ENCODE measurements at regions not wholly inside any gene's neighbourhood (a gene's known extent, or its start where the extent isn't known, plus 50 kb on each side); places are given as distances from the start of the nearest gene placed in this dataset.

DNA sequence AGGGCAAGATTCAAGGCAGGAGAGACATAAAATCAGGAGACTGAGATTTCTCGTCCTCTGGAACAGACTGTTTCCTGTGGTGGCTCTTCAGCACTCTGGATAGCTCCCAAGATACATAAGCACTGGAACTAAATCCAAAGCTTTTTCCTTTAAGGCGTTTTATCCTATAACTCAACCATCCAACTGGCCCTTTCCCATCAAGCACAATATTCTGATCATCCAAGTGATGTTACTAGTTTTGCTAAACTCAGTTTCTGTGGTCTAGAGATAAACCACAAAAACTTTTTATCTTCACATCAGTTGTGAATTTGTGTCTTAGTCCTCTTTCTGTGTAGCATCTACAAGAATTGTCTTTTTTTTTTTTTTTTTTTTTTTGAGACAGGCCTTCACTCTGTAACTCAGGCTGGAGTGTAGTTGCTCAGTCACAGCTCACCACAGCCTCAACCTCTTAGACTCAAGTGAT, 299.4 kb downstream of the COX7C start:
- TF ChIP-seq, protein P1, sequence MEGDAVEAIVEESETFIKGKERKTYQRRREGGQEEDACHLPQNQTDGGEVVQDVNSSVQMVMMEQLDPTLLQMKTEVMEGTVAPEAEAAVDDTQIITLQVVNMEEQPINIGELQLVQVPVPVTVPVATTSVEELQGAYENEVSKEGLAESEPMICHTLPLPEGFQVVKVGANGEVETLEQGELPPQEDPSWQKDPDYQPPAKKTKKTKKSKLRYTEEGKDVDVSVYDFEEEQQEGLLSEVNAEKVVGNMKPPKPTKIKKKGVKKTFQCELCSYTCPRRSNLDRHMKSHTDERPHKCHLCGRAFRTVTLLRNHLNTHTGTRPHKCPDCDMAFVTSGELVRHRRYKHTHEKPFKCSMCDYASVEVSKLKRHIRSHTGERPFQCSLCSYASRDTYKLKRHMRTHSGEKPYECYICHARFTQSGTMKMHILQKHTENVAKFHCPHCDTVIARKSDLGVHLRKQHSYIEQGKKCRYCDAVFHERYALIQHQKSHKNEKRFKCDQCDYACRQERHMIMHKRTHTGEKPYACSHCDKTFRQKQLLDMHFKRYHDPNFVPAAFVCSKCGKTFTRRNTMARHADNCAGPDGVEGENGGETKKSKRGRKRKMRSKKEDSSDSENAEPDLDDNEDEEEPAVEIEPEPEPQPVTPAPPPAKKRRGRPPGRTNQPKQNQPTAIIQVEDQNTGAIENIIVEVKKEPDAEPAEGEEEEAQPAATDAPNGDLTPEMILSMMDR (conservative IDR thresholded peaks at IDR 0.05; ENCODE audit: low read length) = no peak
- TF ChIP-seq EZH2phosphoT487 (IDR thresholded peaks at IDR 0.05; ENCODE audit: borderline replicate concordance, low read depth, low read length) = no peak
- no peaks in the 10 kb centered on the region for H4K20me1 ChIP-seq (ENCODE audit: insufficient read depth, low read length)
- POLR2A ChIA-PET = interaction anchor here (0.8 kb wide), 1 partner anchor 10 kb away, joined by 4 read pairs; no protein-coding TSS in a partner anchor
- no peaks in the 10 kb centered on the region for H3K36me3 ChIP-seq (ENCODE audit: insufficient read depth, low read length)
- H2AFZ ChIP-seq (ENCODE audit: low read length) = no peak overlapping the region
- CTCF ChIA-PET (ENCODE audit: unreplicated experiment) = no interaction called here
- H3K27ac ChIP-seq (ENCODE audit: low read depth, low read length, poor library complexity, severe bottlenecking) = no peak overlapping the region
- no peaks in the 10 kb centered on the region for H3K9me3 ChIP-seq (ENCODE audit: low read length)
- H3K4me2 ChIP-seq (ENCODE audit: low read length) = no peak overlapping the region
- H3K79me2 ChIP-seq (ENCODE audit: insufficient read depth, low read depth, low read length) = no peaks in the 10 kb centered on the region
- peak; percentile 4 for DNase-seq (ENCODE audit: low spot score)
- H3K4me1 ChIP-seq (ENCODE audit: insufficient read depth, low read length, poor library complexity, severe bottlenecking) = no peaks in the 10 kb centered on the region
- intact Hi-C loops (cut with micrococcal nuclease; ENCODE audit: unreplicated experiment) = no loop called here
- no peaks in the 10 kb centered on the region for H3K9me2 ChIP-seq (ENCODE audit: insufficient read depth, low read length)
- no TSS peak for BruUV-seq (replicated peaks)
- H3K4me3 ChIP-seq (ENCODE audit: low read depth, low read length, poor library complexity, severe bottlenecking) = no peak overlapping the region

DNA sequence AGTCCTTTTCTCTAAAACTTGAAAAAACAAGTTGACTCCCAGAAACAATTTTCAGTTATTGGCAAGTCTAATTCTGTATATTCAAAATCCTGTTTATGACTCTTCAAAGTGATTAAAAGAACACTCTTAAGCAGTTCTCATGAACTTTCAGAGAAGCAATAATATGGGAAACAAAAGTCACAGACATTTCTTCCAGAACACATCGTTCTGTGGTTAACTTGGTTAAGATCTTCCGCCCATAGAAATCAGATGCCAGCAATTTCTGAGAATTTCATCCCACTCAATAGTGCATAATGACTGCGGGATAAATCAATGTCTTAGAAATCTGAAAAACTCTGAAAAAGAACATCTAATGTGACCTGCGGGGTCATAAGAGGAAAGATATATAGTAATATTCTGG, 300.5 kb downstream of the COX7C start:
- intact Hi-C loops (cut with micrococcal nuclease; ENCODE audit: unreplicated experiment) = no loop called here
- Histone ChIP-seq H3K4me3 (ENCODE audit: low read depth, low read length, poor library complexity, severe bottlenecking) (no peak overlapping the region), H3K4me2 (ENCODE audit: low read length) (no peak overlapping the region), H3K36me3 (ENCODE audit: insufficient read depth, low read length) (no peaks in the 10 kb centered on the region), H3K9me2 (ENCODE audit: insufficient read depth, low read length) (no peaks in the 10 kb centered on the region), H3K9me3 (ENCODE audit: low read length) (no peaks in the 10 kb centered on the region), H3K79me2 (ENCODE audit: insufficient read depth, low read depth, low read length) (no peaks in the 10 kb centered on the region), H2AFZ (ENCODE audit: low read length) (no peak overlapping the region), H4K20me1 (ENCODE audit: insufficient read depth, low read length) (no peaks in the 10 kb centered on the region), H3K27ac (ENCODE audit: low read depth, low read length, poor library complexity, severe bottlenecking) (no peak overlapping the region), H3K4me1 (ENCODE audit: insufficient read depth, low read length, poor library complexity, severe bottlenecking) (no peaks in the 10 kb centered on the region)
- BruUV-seq (replicated peaks) = no TSS peak
- no peak for DNase-seq (ENCODE audit: low spot score)
- TF ChIP-seq EZH2phosphoT487 (IDR thresholded peaks at IDR 0.05; ENCODE audit: borderline replicate concordance, low read depth, low read length) = no peak
- TF ChIP-seq, protein P1 (conservative IDR thresholded peaks at IDR 0.05; ENCODE audit: low read length) = no peak
- POLR2A ChIA-PET = no interaction called here
- CTCF ChIA-PET (ENCODE audit: unreplicated experiment) = no interaction called here

DNA sequence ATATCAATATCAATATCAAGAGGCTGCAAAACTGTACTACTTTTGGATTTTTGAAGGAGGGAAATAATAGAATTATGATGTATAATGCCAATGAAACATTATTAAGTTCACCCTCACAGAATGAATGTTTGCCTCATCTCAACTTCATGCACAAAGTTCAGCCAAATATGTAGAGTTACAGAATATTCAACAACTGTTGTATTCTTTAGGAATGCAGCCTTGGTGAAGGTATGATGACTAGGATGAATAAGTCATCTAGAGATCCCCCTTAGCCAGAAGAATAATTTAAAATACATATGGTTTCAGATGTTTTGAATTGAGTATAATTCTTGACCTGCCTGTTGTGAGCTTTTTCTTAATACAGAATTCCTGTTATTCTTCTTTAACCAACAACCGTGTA, 308.3 kb downstream of the COX7C start:
- no peak overlapping the region for H3K4me2 ChIP-seq (ENCODE audit: low read length)
- no TSS peak for BruUV-seq (replicated peaks)
- no peak overlapping the region for H3K27ac ChIP-seq (ENCODE audit: low read depth, low read length, poor library complexity, severe bottlenecking)
- POLR2A ChIA-PET = no interaction called here
- H3K79me2 ChIP-seq (ENCODE audit: insufficient read depth, low read depth, low read length) = no peaks in the 10 kb centered on the region
- H2AFZ ChIP-seq (ENCODE audit: low read length) = no peak overlapping the region
- CTCF ChIA-PET (ENCODE audit: unreplicated experiment) = no interaction called here
- no peak for DNase-seq (ENCODE audit: low spot score)
- H3K9me2 ChIP-seq (ENCODE audit: insufficient read depth, low read length) = 0 out of 2 replicates have a peak, but pooled peaks cover 3% of the 10 kb centered on the region
- H3K9me3 ChIP-seq (ENCODE audit: low read length) = no peaks in the 10 kb centered on the region
- no peaks in the 10 kb centered on the region for H3K4me1 ChIP-seq (ENCODE audit: insufficient read depth, low read length, poor library complexity, severe bottlenecking)
- intact Hi-C loops (cut with micrococcal nuclease; ENCODE audit: unreplicated experiment) = no loop called here
- H3K4me3 ChIP-seq (ENCODE audit: low read depth, low read length, poor library complexity, severe bottlenecking) = no peak overlapping the region
- no peaks in the 10 kb centered on the region for H4K20me1 ChIP-seq (ENCODE audit: insufficient read depth, low read length)
- no peaks in the 10 kb centered on the region for H3K36me3 ChIP-seq (ENCODE audit: insufficient read depth, low read length)
- no peak for TF ChIP-seq EZH2phosphoT487 (IDR thresholded peaks at IDR 0.05; ENCODE audit: borderline replicate concordance, low read depth, low read length)
- TF ChIP-seq, protein P1 (conservative IDR thresholded peaks at IDR 0.05; ENCODE audit: low read length) = no peak

Measured in OCI-LY7 (cell line).